Activated CD4-positive, alpha-beta T cell treated with anti-CD3 and anti-CD28 coated beads for 36 hours (primary cell): ENCODE measurements at regions not wholly inside any gene's neighbourhood (a gene's known extent, or its start where the extent isn't known, plus 50 kb on each side); places are given as distances from the start of the nearest gene placed in this dataset.
A peak's percentile ranks its signal among the peaks of the same experiment; 100 is the strongest.
"Not testable (repeated sequence)": the region's sequence is repeated elsewhere in the genome, so short reads cannot be mapped to it uniquely, and the experiment has no call there.

Experiments used
- ATAC-seq: fragments of 200-7000 bp; cut with Tn5 transposase; one replicate; pipeline ENCODE4 v1.10.0; 2021; ENCODE audit warnings: mild to moderate bottlenecking, moderate library complexity
- CTCF ChIA-PET: fragments of 350-600 bp; sonication (Branson Sonifier 250); formaldehyde crosslinking; loops from one replicate; lab custom pipeline; 2021; ENCODE audit warnings: antibody characterized with exemption; lab: Charles Lee
- POLR2A ChIA-PET: fragments of 350-600 bp; sonication (Branson Sonifier 250); formaldehyde crosslinking; loops from one replicate; lab custom pipeline; 2021; ENCODE audit warnings: antibody characterized with exemption, inconsistent platforms; lab: Charles Lee
- DNase-seq: peaks from one replicate; pipeline ENCODE4 v3.0.0-alpha.2; 2020
- H3K27ac Mint-ChIP-seq: one replicate; pipeline ENCODE4 v1.8.0; 2021; ENCODE audit warnings: mixed read lengths
- H3K27me3 Mint-ChIP-seq: one replicate; pipeline ENCODE4 v1.8.0; 2021; ENCODE audit warnings: mixed read lengths
- H3K36me3 Mint-ChIP-seq: one replicate; pipeline ENCODE4 v1.8.0; 2021; ENCODE audit warnings: low read depth, mixed read lengths
- H3K4me1 Mint-ChIP-seq: one replicate; pipeline ENCODE4 v1.8.0; 2021; ENCODE audit warnings: mixed read lengths
- H3K4me3 Mint-ChIP-seq: one replicate; pipeline ENCODE4 v1.8.0; 2021; ENCODE audit warnings: mild to moderate bottlenecking, moderate library complexity, mixed read lengths
- H3K9me3 Mint-ChIP-seq: one replicate; pipeline ENCODE4 v1.8.0; 2021; ENCODE audit warnings: low read depth, mixed read lengths
- intact Hi-C, 2 experiments: fragments of 100-400 bp; cut with DNase I in 1 of 2; cut with micrococcal nuclease in 1 of 2; formaldehyde crosslinking; loops; one replicate each; pipeline versions ENCODE4 v1.14.2 to v1.15.1; 2022 to 2024; cut with DNase I, micrococcal nuclease

- intact Hi-C loops, result no loop called here
- no peaks in the 10 kb centered on the region for H3K9me3 Mint-ChIP-seq
These were observed 116.4 kb upstream of the SGK1 start for GRCh38 chr6:134434019-134434942.

GRCh38 chr6:134432036-134432435, 114.1 kb upstream of the SGK1 start:
- H3K27me3 Mint-ChIP-seq, result no peaks in the 10 kb centered on the region
- no peak overlapping the region for H3K27ac Mint-ChIP-seq
- H3K9me3 Mint-ChIP-seq, result no peaks in the 10 kb centered on the region
- ChIA-PET CTCF (no interaction called here), POLR2A (no interaction called here)
- intact Hi-C loops, result no loop called here
- H3K4me3 Mint-ChIP-seq, result no peak overlapping the region
- no peaks in the 10 kb centered on the region for H3K36me3 Mint-ChIP-seq
- no peak for DNase-seq
- peaks cover 26% of the 10 kb centered on the region for H3K4me1 Mint-ChIP-seq
- ATAC-seq, result no peak

More at GRCh38 chr6:134434019-134434942, 116.4 kb upstream of the SGK1 start:
- no peaks in the 10 kb centered on the region for H3K36me3 Mint-ChIP-seq
- peak; percentile 11 for DNase-seq
- H3K4me3 Mint-ChIP-seq, result no peak overlapping the region
- H3K27me3 Mint-ChIP-seq, result no peaks in the 10 kb centered on the region
- CTCF ChIA-PET, result interaction anchor here (1.2 kb wide), 1 partner anchor 40 kb away, joined by 3 read pairs; no protein-coding TSS in a partner anchor
- no peak for ATAC-seq
- peak overlapping the region; percentile 58 for H3K27ac Mint-ChIP-seq
- POLR2A ChIA-PET, result no interaction called here
- H3K4me1 Mint-ChIP-seq, result peaks cover 36% of the 10 kb centered on the region

GRCh38 chr6:134431421-134431859, 113.5 kb upstream of the SGK1 start:
- no peaks in the 10 kb centered on the region for H3K27me3 Mint-ChIP-seq

GRCh38 chr6:134429861-134430380, 112.0 kb upstream of the SGK1 start:
- no peak for DNase-seq
- no peak for ATAC-seq
- peaks cover 13% of the 10 kb centered on the region for H3K4me1 Mint-ChIP-seq
- ChIA-PET CTCF (interaction anchor here (1.2 to 1.4 kb wide), 3 partner anchors 17 to 211 kb away, joined by 3 read pairs; no protein-coding TSS in a partner anchor), POLR2A (no interaction called here)
- intact Hi-C loops, result no loop called here
- H3K4me3 Mint-ChIP-seq, result no peak overlapping the region
- no peak overlapping the region for H3K27ac Mint-ChIP-seq
- no peaks in the 10 kb centered on the region for H3K9me3 Mint-ChIP-seq
- no peaks in the 10 kb centered on the region for H3K36me3 Mint-ChIP-seq
- H3K27me3 Mint-ChIP-seq, result no peaks in the 10 kb centered on the region

More at GRCh38 chr6:134431421-134431859, 113.5 kb upstream of the SGK1 start:
- no peaks in the 10 kb centered on the region for H3K9me3 Mint-ChIP-seq
- peaks cover 20% of the 10 kb centered on the region for H3K4me1 Mint-ChIP-seq
- no peak for ATAC-seq
- H3K27ac Mint-ChIP-seq, result no peak overlapping the region
- ChIA-PET POLR2A (no interaction called here), CTCF (no interaction called here)
- intact Hi-C loops, result no loop called here
- no peaks in the 10 kb centered on the region for H3K36me3 Mint-ChIP-seq
- H3K4me3 Mint-ChIP-seq, result no peak overlapping the region
- no peak for DNase-seq

GRCh38 chr6:134427721-134428120, 109.8 kb upstream of the SGK1 start:
- ChIA-PET CTCF (interaction anchor here (0.7 kb wide), 1 partner anchor 258 kb away, joined by 3 read pairs; no protein-coding TSS in a partner anchor), POLR2A (no interaction called here)
- ATAC-seq, result no peak
- no peak for DNase-seq
- Mint-ChIP-seq H3K27me3 (no peaks in the 10 kb centered on the region), H3K36me3 (no peaks in the 10 kb centered on the region), H3K9me3 (no peaks in the 10 kb centered on the region), H3K4me3 (no peak overlapping the region), H3K4me1 (peaks cover 11% of the 10 kb centered on the region), H3K27ac (no peak overlapping the region)
- intact Hi-C loops, result no loop called here

GRCh38 chr6:134426623-134427022, 108.7 kb upstream of the SGK1 start:
- Mint-ChIP-seq H3K27ac (no peak overlapping the region), H3K36me3 (no peaks in the 10 kb centered on the region), H3K4me3 (no peak overlapping the region), H3K27me3 (no peaks in the 10 kb centered on the region), H3K9me3 (no peaks in the 10 kb centered on the region), H3K4me1 (peaks cover 11% of the 10 kb centered on the region)
- ChIA-PET POLR2A (no interaction called here), CTCF (interaction anchor here (0.9 to 1.0 kb wide), 2 partner anchors 10 to 214 kb away, joined by 3 to 4 read pairs; no protein-coding TSS in a partner anchor)
- ATAC-seq (no peak), DNase-seq (no peak)
- intact Hi-C loops, result no loop called here

- DNase-seq, H3K9me3 Mint-ChIP-seq, intact Hi-C loops, H3K27me3 Mint-ChIP-seq, ATAC-seq, H3K4me3 Mint-ChIP-seq, H3K27ac Mint-ChIP-seq, H3K36me3 Mint-ChIP-seq, POLR2A ChIA-PET: not testable (repeated sequence)
- peaks cover 11% of the 10 kb centered on the region for H3K4me1 Mint-ChIP-seq
- CTCF ChIA-PET, result interaction anchor here (0.6 to 1.3 kb wide), 3 partner anchors 215 to 397 kb away, joined by 3 read pairs; no protein-coding TSS in a partner anchor
These were observed 108.0 kb upstream of the SGK1 start for GRCh38 chr6:134425917-134426316.

GRCh38 chr6:134425513-134425912, 107.6 kb upstream of the SGK1 start:
- intact Hi-C loops, result no loop called here
- H3K27ac Mint-ChIP-seq, result no peak overlapping the region
- ChIA-PET CTCF (interaction anchor here (1.3 kb wide), 1 partner anchor 397 kb away, joined by 3 read pairs; no protein-coding TSS in a partner anchor), POLR2A (interaction anchor here (0.6 to 0.7 kb wide), 2 partner anchors 157 to 448 kb away, joined by 3 to 4 read pairs; no protein-coding TSS in a partner anchor)
- no peaks in the 10 kb centered on the region for H3K36me3 Mint-ChIP-seq
- no peak for ATAC-seq
- H3K4me1 Mint-ChIP-seq, result peaks cover 11% of the 10 kb centered on the region
- H3K9me3 Mint-ChIP-seq, result no peaks in the 10 kb centered on the region
- DNase-seq, result no peak
- no peaks in the 10 kb centered on the region for H3K27me3 Mint-ChIP-seq
- H3K4me3 Mint-ChIP-seq, result no peak overlapping the region

- ChIA-PET CTCF (interaction anchor here (0.6 to 1.3 kb wide), 2 partner anchors 246 to 398 kb away, joined by 3 to 4 read pairs; no protein-coding TSS in a partner anchor), POLR2A (no interaction called here)
- Mint-ChIP-seq H3K4me3 (no peak overlapping the region), H3K27me3 (no peaks in the 10 kb centered on the region), H3K36me3 (no peaks in the 10 kb centered on the region), H3K9me3 (no peaks in the 10 kb centered on the region), H3K27ac (no peak overlapping the region), H3K4me1 (peaks cover 11% of the 10 kb centered on the region)
- ATAC-seq (peak; percentile 49), DNase-seq (no peak)
- intact Hi-C loops, result no loop called here
These were observed 106.9 kb upstream of the SGK1 start for GRCh38 chr6:134424798-134425170.

GRCh38 chr6:134424165-134424797, 106.4 kb upstream of the SGK1 start:
- no peaks in the 10 kb centered on the region for H3K36me3 Mint-ChIP-seq
- no peak for DNase-seq
- ATAC-seq, result no peak
- no peak overlapping the region for H3K27ac Mint-ChIP-seq
- CTCF ChIA-PET, result interaction anchor here (0.6 kb wide), 1 partner anchor 245 kb away, joined by 4 read pairs; no protein-coding TSS in a partner anchor
- intact Hi-C loops, result no loop called here
- H3K4me1 Mint-ChIP-seq, result peaks cover 11% of the 10 kb centered on the region
- peaks cover under 1% of the 10 kb centered on the region for H3K27me3 Mint-ChIP-seq
- no peak overlapping the region for H3K4me3 Mint-ChIP-seq
- POLR2A ChIA-PET, result no interaction called here
- H3K9me3 Mint-ChIP-seq, result no peaks in the 10 kb centered on the region
